ENCODE measurements at regions not wholly inside any gene's neighbourhood (a gene's known extent, or its start where the extent isn't known, plus 50 kb on each side); places are given as distances from the start of the nearest gene placed in this dataset.

- Histone ChIP-seq H3K4me1 (ENCODE audit: insufficient read depth) (no peaks in the 10 kb centered on the region), H3K27ac (no peak overlapping the region), H3K9me3 (no peaks in the 10 kb centered on the region), H3K36me3 (no peaks in the 10 kb centered on the region), H3K27me3 (peaks cover 2% of the 10 kb centered on the region), H3K4me3 (no peak overlapping the region)
- TF ChIP-seq EP300 (IDR thresholded peaks at IDR 0.05), result no peak
- TF ChIP-seq CTCF (IDR thresholded peaks at IDR 0.05), result no peak
- no peak for TF ChIP-seq POLR2A (IDR thresholded peaks at IDR 0.05)
- WGBS, 3 donors, result 48 to 54% (median 53%) methylated on average over 3 of the region's 3 CpGs
- DNase-seq, result no peak
- intact Hi-C loops (cut with DNase I), result no loop called here
Measured at GRCh38 chr6:94464018-94464510, 1044.7 kb upstream of the EPHA7 start.

- DNase-seq, result no peak
- WGBS, 3 donors, result 84 to 94% (median 87%) methylated on average over 1 of the region's 1 CpG
- intact Hi-C loops (cut with DNase I), result no loop called here
- Histone ChIP-seq H3K4me3 (no peak overlapping the region), H3K9me3 (no peaks in the 10 kb centered on the region), H3K4me1 (ENCODE audit: insufficient read depth) (no peaks in the 10 kb centered on the region), H3K27ac (no peak overlapping the region), H3K36me3 (no peaks in the 10 kb centered on the region), H3K27me3 (peaks cover 2% of the 10 kb centered on the region)
- no peak for TF ChIP-seq CTCF (IDR thresholded peaks at IDR 0.05)
- TF ChIP-seq EP300 (IDR thresholded peaks at IDR 0.05), result no peak
- TF ChIP-seq POLR2A (IDR thresholded peaks at IDR 0.05), result no peak
Measured at GRCh38 chr6:94463306-94463705, 1043.9 kb upstream of the EPHA7 start.

- intact Hi-C loops (cut with DNase I), result no loop called here
Measured at GRCh38 chr6:94462231-94462630, 1042.9 kb upstream of the EPHA7 start.

GRCh38 chr6:94456266-94456665, 1036.9 kb upstream of the EPHA7 start:
- no peaks in the 10 kb centered on the region for H3K27me3 ChIP-seq
- DNase-seq, result no peak
- WGBS, 3 donors, result 54 to 69% (median 59%) methylated on average over 2 of the region's 2 CpGs
- no peaks in the 10 kb centered on the region for H3K4me1 ChIP-seq (ENCODE audit: insufficient read depth)
- no peak overlapping the region for H3K4me3 ChIP-seq
- intact Hi-C loops (cut with DNase I), result no loop called here
- no peaks in the 10 kb centered on the region for H3K9me3 ChIP-seq
- no peaks in the 10 kb centered on the region for H3K36me3 ChIP-seq
- TF ChIP-seq CTCF (IDR thresholded peaks at IDR 0.05) (no peak), POLR2A (IDR thresholded peaks at IDR 0.05) (no peak), EP300 (IDR thresholded peaks at IDR 0.05) (no peak)
- H3K27ac ChIP-seq, result no peak overlapping the region

More at GRCh38 chr6:94462231-94462630, 1042.9 kb upstream of the EPHA7 start:
- no peaks in the 10 kb centered on the region for H3K36me3 ChIP-seq
- H3K4me3 ChIP-seq, result no peak overlapping the region
- TF ChIP-seq CTCF (IDR thresholded peaks at IDR 0.05) (no peak), POLR2A (IDR thresholded peaks at IDR 0.05) (no peak), EP300 (IDR thresholded peaks at IDR 0.05) (no peak)
- H3K27me3 ChIP-seq, result peaks cover 2% of the 10 kb centered on the region
- H3K9me3 ChIP-seq, result no peaks in the 10 kb centered on the region
- no peaks in the 10 kb centered on the region for H3K4me1 ChIP-seq (ENCODE audit: insufficient read depth)
- H3K27ac ChIP-seq, result no peak overlapping the region
- DNase-seq, result no peak

Measured in ovary (tissue), 7 donors.